GM12878 (cell line): ENCODE measurements at regions not wholly inside any gene's neighbourhood (a gene's known extent, or its start where the extent isn't known, plus 50 kb on each side); places are given as distances from the start of the nearest gene placed in this dataset.

Experiments
- ATAC-seq: fragments of 200-7000 bp; cut with Tn5 transposase; 3 replicates; pipeline ENCODE4 v1.9.1; 2020; ENCODE audit warnings: mild to moderate bottlenecking, moderate library complexity
- BruUV-seq: library from RNA; stranded (reverse); fragments of 400-500 nt; replicated peaks from 2 replicates; lab custom pipeline; 2021; lab: Mats Ljungman, UMichigan
- CTCF ChIA-PET: fragments of 300-600 bp; sonication (Branson Sonifier 250); formaldehyde crosslinking; extraction: SDS; loops from one replicate; lab custom pipeline; 2021; ENCODE audit warnings: inconsistent platforms; lab: Yijun Ruan, JAX
- POLR2A ChIA-PET: fragments of 350-600 bp; formaldehyde crosslinking; extraction: SDS; loops from one replicate; lab custom pipeline; 2021; ENCODE audit warnings: inconsistent platforms; lab: Charles Lee
- RAD21 ChIA-PET: fragments of 300-600 bp; sonication (Branson Sonifier 250); formaldehyde crosslinking; loops from one replicate; lab custom pipeline; 2023; ENCODE audit warnings: antibody characterized with exemption; ENCODE audit not compliant: unreplicated experiment; lab: Charles Lee
- SMC1A ChIA-PET: fragments of 300-600 bp; sonication (Branson Sonifier 250); formaldehyde crosslinking; loops from one replicate; lab custom pipeline; 2023; ENCODE audit not compliant: unreplicated experiment, uncharacterized antibody; lab: Charles Lee
- DNase-seq: peaks from one replicate; pipeline ENCODE4 v3.0.0-alpha.2; 2011; ENCODE audit warnings: low read depth, low spot score
- FAIRE-seq: peaks from 3 replicates; lab custom pipeline; 2011; peaks lifted over from hg19 to GRCh38; lab: Jason Lieb, UNC
- H2AFZ ChIP-seq: 2 replicates; pipeline ENCODE4 v1.6.0; 2011; ENCODE audit warnings: low read depth, low read length, control low read depth; ENCODE audit not compliant: control insufficient read depth
- H3K27ac ChIP-seq: 2 replicates; pipeline ENCODE4 v1.5.1; 2011; ENCODE audit warnings: control low read depth; ENCODE audit not compliant: control insufficient read depth, insufficient read depth
- H3K27me3 ChIP-seq, 2 experiments: replicated peaks in 1 of 2; 2 replicates each; pipeline versions ENCODE4 v1.6.0 to v1.6.1; 2011; ENCODE audit warnings: low read length in 1 of 2; ENCODE audit not compliant: control insufficient read depth in 2 of 2, insufficient read depth in 2 of 2
- H3K36me3 ChIP-seq, 2 experiments: 2 replicates each; pipeline ENCODE4 v1.5.1; 2011; ENCODE audit warnings: low read length in 1 of 2; ENCODE audit not compliant: control insufficient read depth in 2 of 2, insufficient read depth in 2 of 2
- H3K4me1 ChIP-seq: 2 replicates; pipeline ENCODE4 v1.6.1; 2011; ENCODE audit warnings: mild to moderate bottlenecking, low read length, moderate library complexity, mixed read lengths; ENCODE audit not compliant: control insufficient read depth, insufficient read depth
- H3K4me2 ChIP-seq: 2 replicates; pipeline ENCODE4 v1.6.0; 2011; ENCODE audit warnings: control low read depth; ENCODE audit not compliant: control insufficient read depth, insufficient read depth
- H3K4me3 ChIP-seq: fragments of 200-600 bp; sonication (generic); 2 replicates; pipeline ENCODE4 v1.5.1; 2016
- H3K79me2 ChIP-seq: 2 replicates; pipeline ENCODE4 v1.6.0; 2011; ENCODE audit warnings: low read length; ENCODE audit not compliant: control insufficient read depth, insufficient read depth
- H3K9ac ChIP-seq: 2 replicates; pipeline ENCODE4 v1.8.0; 2011; ENCODE audit warnings: low read length, control low read depth, mixed read lengths; ENCODE audit not compliant: control insufficient read depth, insufficient read depth
- H3K9me3 ChIP-seq: replicated peaks from 3 replicates; pipeline ENCODE4 v1.5.1; 2011; ENCODE audit warnings: mild to moderate bottlenecking, low read length; ENCODE audit not compliant: control insufficient read depth, insufficient read depth
- H4K20me1 ChIP-seq: 2 replicates; pipeline ENCODE4 v1.6.0; 2011; ENCODE audit not compliant: control insufficient read depth, insufficient read depth
- CBFB ChIP-seq: IDR thresholded peaks from 2 replicates; pipeline ENCODE4 v1.6.1; 2016; ENCODE audit warnings: antibody characterized with exemption, low read depth
- CBX5 ChIP-seq: sonication (generic); IDR thresholded peaks from 2 replicates; pipeline ENCODE4 v1.6.1; 2016; ENCODE audit warnings: low read depth, moderate library complexity, mild to moderate bottlenecking, inconsistent platforms
- CREB1 ChIP-seq: IDR thresholded peaks from 2 replicates; pipeline ENCODE4 v1.6.1; 2012; ENCODE audit warnings: low read depth, mild to moderate bottlenecking, inconsistent platforms
- EED ChIP-seq: sonication (generic); IDR thresholded peaks from 2 replicates; pipeline ENCODE4 v1.6.1; 2016; ENCODE audit warnings: antibody characterized with exemption, low read depth
- ESRRA ChIP-seq: IDR thresholded peaks from 2 replicates; pipeline ENCODE4 v1.6.1; 2012; ENCODE audit warnings: mild to moderate bottlenecking, low read length, improper control_type of control experiment
- FOXK2 ChIP-seq: fragments of 450-650 bp; IDR thresholded peaks from 2 replicates; pipeline ENCODE4 v1.6.1; 2017; ENCODE audit warnings: mild to moderate bottlenecking, moderate library complexity
- MEF2A ChIP-seq: IDR thresholded peaks from 2 replicates; pipeline ENCODE4 v1.6.1; 2011; ENCODE audit warnings: low read depth, mild to moderate bottlenecking, low read length, moderate library complexity; ENCODE audit not compliant: insufficient read depth
- NBN ChIP-seq: fragments of 450-650 bp; IDR thresholded peaks from 2 replicates; pipeline ENCODE4 v1.6.1; 2016
- NR2C2 ChIP-seq: IDR thresholded peaks from 2 replicates; pipeline ENCODE4 v1.6.1; 2011; ENCODE audit warnings: borderline replicate concordance, low read depth; ENCODE audit not compliant: control insufficient read depth, insufficient read length
- SMAD5 ChIP-seq: IDR thresholded peaks from 2 replicates; pipeline ENCODE4 v1.6.1; 2016; ENCODE audit warnings: antibody characterized with exemption, low read depth
- SREBF2 ChIP-seq: IDR thresholded peaks from 2 replicates; pipeline ENCODE4 v1.6.1; 2012; ENCODE audit warnings: mild to moderate bottlenecking, low read length
- YBX1 ChIP-seq: fragments of 450-650 bp; IDR thresholded peaks from 2 replicates; pipeline ENCODE4 v1.6.1; 2016; ENCODE audit warnings: antibody characterized with exemption
- ZNF207 ChIP-seq: fragments of 450-650 bp; IDR thresholded peaks from 2 replicates; pipeline ENCODE4 v1.6.1; 2014; ENCODE audit warnings: antibody characterized with exemption, mild to moderate bottlenecking, borderline replicate concordance
- WGBS: methylation state at CpG from one replicate; pipeline ENCODE4 v1.1.6; 2016; ENCODE audit warnings: low lambda C conversion rate; ENCODE audit not compliant: insufficient replicate concordance, insufficient coverage; ENCODE audit errors: missing lambda C conversion rate; 5-methylcytosine and 5-hydroxymethylcytosine counted together
- in situ Hi-C: fragments of 300-500 bp; cut with MboI; formaldehyde crosslinking; loops from 9 replicates; pipeline ENCODE4 v1.14.3; 2018; ENCODE audit warnings: mixed read lengths
- intact Hi-C: fragments of 100-400 bp; cut with micrococcal nuclease; formaldehyde crosslinking; loops from one replicate; pipeline ENCODE4 v1.14.2; 2022; ENCODE audit not compliant: unreplicated experiment
- TF ChIP-seq, protein P1 (sequence below): IDR thresholded peaks from 2 replicates; pipeline ENCODE4 v1.6.1; 2012; ENCODE audit warnings: low read length, inconsistent platforms
- TF ChIP-seq, protein P2 (sequence below): fragments of 450-650 bp; formaldehyde crosslinking; IDR thresholded peaks from 2 replicates; pipeline ENCODE4 v1.4.0; 2022; ENCODE audit warnings: mild to moderate bottlenecking, moderate library complexity
- TF ChIP-seq, protein P3 (sequence below): fragments of 450-650 bp; IDR thresholded peaks from 2 replicates; pipeline ENCODE4 v1.6.1; 2017; ENCODE audit warnings: mild to moderate bottlenecking, moderate library complexity

DNA sequence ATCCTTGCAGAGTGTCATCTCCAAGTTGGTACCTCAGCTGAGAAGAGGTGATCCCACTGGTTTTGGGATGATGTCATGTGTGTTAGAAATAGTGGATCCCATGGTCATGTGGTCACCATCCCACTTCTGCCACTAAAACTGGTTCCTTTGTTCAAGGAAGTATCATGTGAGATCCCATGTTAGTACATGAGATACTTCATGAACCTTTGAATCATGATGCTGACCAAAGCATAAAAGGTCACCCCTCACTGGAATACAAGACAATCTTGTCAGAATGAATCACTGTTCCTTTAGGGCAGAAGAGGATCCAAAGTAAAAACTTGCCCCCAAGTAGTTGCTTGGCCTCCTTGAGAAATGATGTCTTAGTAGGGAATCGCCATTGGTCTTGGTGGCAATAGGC is 150.9 kb upstream of the MOCS2 start:
- no peaks in the 10 kb centered on the region for H3K79me2 ChIP-seq
- H4K20me1 ChIP-seq = no peaks in the 10 kb centered on the region; the same call in 1 of the 2 replicates
- no peak overlapping the region for H3K4me3 ChIP-seq
- ChIA-PET RAD21 (no interaction called here), SMC1A (no interaction called here), CTCF (interaction anchor here (1.1 kb wide), 1 partner anchor 974 kb away, joined by 3 read pairs; no protein-coding TSS in a partner anchor), POLR2A (no interaction called here)
- DNase-seq = no peak
- no peaks in the 10 kb centered on the region for H3K9me3 ChIP-seq
- H3K9ac ChIP-seq = no peak overlapping the region
- in situ Hi-C loops = loop anchor here (10.0 kb wide), 1 partner anchor 974 kb away; no protein-coding TSS in a partner anchor
- H3K27me3 ChIP-seq = no peaks in the 10 kb centered on the region
- H3K4me2 ChIP-seq = no peak overlapping the region
- ATAC-seq = no peak
- no peaks in the 10 kb centered on the region for H3K4me1 ChIP-seq
- no peak overlapping the region for H3K27ac ChIP-seq
- BruUV-seq = no TSS peak
- no peak for FAIRE-seq
- H3K36me3 ChIP-seq = no peaks in the 10 kb centered on the region
- intact Hi-C loops = loop anchor here (5.0 kb wide), 1 partner anchor 972 kb away; no protein-coding TSS in a partner anchor
- WGBS = 27% methylated on average over 1 of the region's 1 CpG
- H2AFZ ChIP-seq = no peak overlapping the region
- TF ChIP-seq MEF2A (no peak), CBX5 (no peak), ESRRA (no peak), CREB1 (no peak), NBN (no peak), NR2C2 (no peak), ZNF207 (no peak), SREBF2 (no peak), YBX1 (no peak), FOXK2 (no peak), CBFB (no peak), SMAD5 (no peak), EED (no peak)
- TF ChIP-seq, protein P1, sequence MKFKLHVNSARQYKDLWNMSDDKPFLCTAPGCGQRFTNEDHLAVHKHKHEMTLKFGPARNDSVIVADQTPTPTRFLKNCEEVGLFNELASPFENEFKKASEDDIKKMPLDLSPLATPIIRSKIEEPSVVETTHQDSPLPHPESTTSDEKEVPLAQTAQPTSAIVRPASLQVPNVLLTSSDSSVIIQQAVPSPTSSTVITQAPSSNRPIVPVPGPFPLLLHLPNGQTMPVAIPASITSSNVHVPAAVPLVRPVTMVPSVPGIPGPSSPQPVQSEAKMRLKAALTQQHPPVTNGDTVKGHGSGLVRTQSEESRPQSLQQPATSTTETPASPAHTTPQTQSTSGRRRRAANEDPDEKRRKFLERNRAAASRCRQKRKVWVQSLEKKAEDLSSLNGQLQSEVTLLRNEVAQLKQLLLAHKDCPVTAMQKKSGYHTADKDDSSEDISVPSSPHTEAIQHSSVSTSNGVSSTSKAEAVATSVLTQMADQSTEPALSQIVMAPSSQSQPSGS = no peak
- TF ChIP-seq, protein P2, sequence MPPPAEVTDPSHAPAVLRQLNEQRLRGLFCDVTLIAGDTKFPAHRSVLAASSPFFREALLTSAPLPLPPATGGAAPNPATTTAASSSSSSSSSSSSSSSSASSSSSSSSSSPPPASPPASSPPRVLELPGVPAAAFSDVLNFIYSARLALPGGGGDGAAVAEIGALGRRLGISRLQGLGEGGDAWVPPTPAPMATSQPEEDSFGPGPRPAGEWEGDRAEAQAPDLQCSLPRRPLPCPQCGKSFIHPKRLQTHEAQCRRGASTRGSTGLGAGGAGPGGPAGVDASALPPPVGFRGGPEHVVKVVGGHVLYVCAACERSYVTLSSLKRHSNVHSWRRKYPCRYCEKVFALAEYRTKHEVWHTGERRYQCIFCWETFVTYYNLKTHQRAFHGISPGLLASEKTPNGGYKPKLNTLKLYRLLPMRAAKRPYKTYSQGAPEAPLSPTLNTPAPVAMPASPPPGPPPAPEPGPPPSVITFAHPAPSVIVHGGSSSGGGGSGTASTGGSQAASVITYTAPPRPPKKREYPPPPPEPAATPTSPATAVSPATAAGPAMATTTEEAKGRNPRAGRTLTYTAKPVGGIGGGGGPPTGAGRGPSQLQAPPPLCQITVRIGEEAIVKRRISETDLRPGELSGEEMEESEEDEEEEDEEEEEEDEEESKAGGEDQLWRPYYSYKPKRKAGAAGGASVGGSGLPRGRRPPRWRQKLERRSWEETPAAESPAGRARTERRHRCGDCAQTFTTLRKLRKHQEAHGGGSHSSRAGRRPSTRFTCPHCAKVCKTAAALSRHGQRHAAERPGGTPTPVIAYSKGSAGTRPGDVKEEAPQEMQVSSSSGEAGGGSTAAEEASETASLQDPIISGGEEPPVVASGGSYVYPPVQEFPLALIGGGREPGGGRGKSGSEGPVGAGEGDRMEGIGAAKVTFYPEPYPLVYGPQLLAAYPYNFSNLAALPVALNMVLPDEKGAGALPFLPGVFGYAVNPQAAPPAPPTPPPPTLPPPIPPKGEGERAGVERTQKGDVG = no peak
- TF ChIP-seq, protein P3, sequence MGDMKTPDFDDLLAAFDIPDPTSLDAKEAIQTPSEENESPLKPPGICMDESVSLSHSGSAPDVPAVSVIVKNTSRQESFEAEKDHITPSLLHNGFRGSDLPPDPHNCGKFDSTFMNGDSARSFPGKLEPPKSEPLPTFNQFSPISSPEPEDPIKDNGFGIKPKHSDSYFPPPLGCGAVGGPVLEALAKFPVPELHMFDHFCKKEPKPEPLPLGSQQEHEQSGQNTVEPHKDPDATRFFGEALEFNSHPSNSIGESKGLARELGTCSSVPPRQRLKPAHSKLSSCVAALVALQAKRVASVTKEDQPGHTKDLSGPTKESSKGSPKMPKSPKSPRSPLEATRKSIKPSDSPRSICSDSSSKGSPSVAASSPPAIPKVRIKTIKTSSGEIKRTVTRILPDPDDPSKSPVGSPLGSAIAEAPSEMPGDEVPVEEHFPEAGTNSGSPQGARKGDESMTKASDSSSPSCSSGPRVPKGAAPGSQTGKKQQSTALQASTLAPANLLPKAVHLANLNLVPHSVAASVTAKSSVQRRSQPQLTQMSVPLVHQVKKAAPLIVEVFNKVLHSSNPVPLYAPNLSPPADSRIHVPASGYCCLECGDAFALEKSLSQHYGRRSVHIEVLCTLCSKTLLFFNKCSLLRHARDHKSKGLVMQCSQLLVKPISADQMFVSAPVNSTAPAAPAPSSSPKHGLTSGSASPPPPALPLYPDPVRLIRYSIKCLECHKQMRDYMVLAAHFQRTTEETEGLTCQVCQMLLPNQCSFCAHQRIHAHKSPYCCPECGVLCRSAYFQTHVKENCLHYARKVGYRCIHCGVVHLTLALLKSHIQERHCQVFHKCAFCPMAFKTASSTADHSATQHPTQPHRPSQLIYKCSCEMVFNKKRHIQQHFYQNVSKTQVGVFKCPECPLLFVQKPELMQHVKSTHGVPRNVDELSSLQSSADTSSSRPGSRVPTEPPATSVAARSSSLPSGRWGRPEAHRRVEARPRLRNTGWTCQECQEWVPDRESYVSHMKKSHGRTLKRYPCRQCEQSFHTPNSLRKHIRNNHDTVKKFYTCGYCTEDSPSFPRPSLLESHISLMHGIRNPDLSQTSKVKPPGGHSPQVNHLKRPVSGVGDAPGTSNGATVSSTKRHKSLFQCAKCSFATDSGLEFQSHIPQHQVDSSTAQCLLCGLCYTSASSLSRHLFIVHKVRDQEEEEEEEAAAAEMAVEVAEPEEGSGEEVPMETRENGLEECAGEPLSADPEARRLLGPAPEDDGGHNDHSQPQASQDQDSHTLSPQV = no peak
